22Rv1 (cell line): ENCODE measurements at regions not wholly inside any gene's neighbourhood (a gene's known extent, or its start where the extent isn't known, plus 50 kb on each side); places are given as distances from the start of the nearest gene placed in this dataset.

Source experiments
- CTCF ChIP-seq: fragments of 450-650 bp; IDR thresholded peaks from 2 replicates; pipeline ENCODE4 v1.5.1; 2017; ENCODE audit warnings: mild to moderate bottlenecking
- ZFX ChIP-seq: fragments of 450-650 bp; IDR thresholded peaks from 2 replicates; pipeline ENCODE4 v1.6.1; 2017; ENCODE audit warnings: antibody characterized with exemption, borderline replicate concordance

GRCh38 chr16:86353948-86354347, 156.4 kb upstream of the FOXF1 start:
- TF ChIP-seq CTCF, result no peak
- no peak for TF ChIP-seq ZFX
